ENCODE measurements at regions not wholly inside any gene's neighbourhood (a gene's known extent, or its start where the extent isn't known, plus 50 kb on each side); places are given as distances from the start of the nearest gene placed in this dataset.

GRCh38 chr5:89262030-89262429 is 379.0 kb upstream of the MEF2C start:
- DNase-seq (ENCODE audit: low read depth in 4 of 4, low spot score in 3 of 4): no peak

GRCh38 chr5:89260254-89260653 is 377.3 kb upstream of the MEF2C start:
- DNase-seq (ENCODE audit: low read depth in 4 of 4, low spot score in 3 of 4): no peak

- DNase-seq (ENCODE audit: low read depth in 4 of 4, low spot score in 3 of 4): no peak
Observed at GRCh38 chr5:89255845-89256463, 373.0 kb upstream of the MEF2C start.

GRCh38 chr5:89253666-89254352 is 370.8 kb upstream of the MEF2C start:
- no peak for DNase-seq (ENCODE audit: low read depth in 4 of 4, low spot score in 3 of 4)

GRCh38 chr5:89246864-89247263 is 363.9 kb upstream of the MEF2C start:
- DNase-seq (ENCODE audit: low read depth in 4 of 4, low spot score in 3 of 4): no peak

GRCh38 chr5:89246252-89246651 is 363.3 kb upstream of the MEF2C start:
- DNase-seq (ENCODE audit: low read depth in 4 of 4, low spot score in 3 of 4): no peak

GRCh38 chr5:89243611-89244010 is 360.6 kb upstream of the MEF2C start:
- DNase-seq (ENCODE audit: low read depth in 4 of 4, low spot score in 3 of 4): no peak

GRCh38 chr5:89241186-89241585 is 358.2 kb upstream of the MEF2C start:
- DNase-seq (ENCODE audit: low read depth in 4 of 4, low spot score in 3 of 4): no peak

- DNase-seq (ENCODE audit: low read depth in 4 of 4, low spot score in 3 of 4): no peak
Observed at GRCh38 chr5:89236900-89237299, 353.9 kb upstream of the MEF2C start.

GRCh38 chr5:89233462-89233861 is 350.5 kb upstream of the MEF2C start:
- DNase-seq (ENCODE audit: low read depth in 4 of 4, low spot score in 3 of 4): no peak

- no peak for DNase-seq (ENCODE audit: low read depth in 4 of 4, low spot score in 3 of 4)
Observed at GRCh38 chr5:89232139-89232603, 349.2 kb upstream of the MEF2C start.

- no peak for DNase-seq (ENCODE audit: low read depth in 4 of 4, low spot score in 3 of 4)
Observed at GRCh38 chr5:89230178-89230577, 347.2 kb upstream of the MEF2C start.

- DNase-seq (ENCODE audit: low read depth in 4 of 4, low spot score in 3 of 4): no peak
Observed at GRCh38 chr5:89229331-89230070, 346.5 kb upstream of the MEF2C start.

GRCh38 chr5:89228355-89228754 is 345.4 kb upstream of the MEF2C start:
- no peak for DNase-seq (ENCODE audit: low read depth in 4 of 4, low spot score in 3 of 4)

GRCh38 chr5:89218364-89218763 is 335.4 kb upstream of the MEF2C start:
- DNase-seq (ENCODE audit: low read depth in 4 of 4, low spot score in 3 of 4): no peak

GRCh38 chr5:89216606-89217005 is 333.6 kb upstream of the MEF2C start:
- DNase-seq (ENCODE audit: low read depth in 4 of 4, low spot score in 3 of 4): no peak

GRCh38 chr5:89213573-89213972 is 330.6 kb upstream of the MEF2C start:
- DNase-seq (ENCODE audit: low read depth in 4 of 4, low spot score in 3 of 4): no peak

- DNase-seq (ENCODE audit: low read depth in 4 of 4, low spot score in 3 of 4): no peak
Observed at GRCh38 chr5:89211836-89212235, 328.9 kb upstream of the MEF2C start.

GRCh38 chr5:89208811-89209210 is 325.8 kb upstream of the MEF2C start:
- DNase-seq (ENCODE audit: low read depth in 4 of 4, low spot score in 3 of 4): no peak

- DNase-seq (ENCODE audit: low read depth in 4 of 4, low spot score in 3 of 4): no peak
Observed at GRCh38 chr5:89208392-89208791, 325.4 kb upstream of the MEF2C start.

GRCh38 chr5:89204756-89205155 is 321.8 kb upstream of the MEF2C start:
- DNase-seq (ENCODE audit: low read depth in 4 of 4, low spot score in 3 of 4): no peak

GRCh38 chr5:89203611-89204010 is 320.6 kb upstream of the MEF2C start:
- no peak for DNase-seq (ENCODE audit: low read depth in 4 of 4, low spot score in 3 of 4)
